ENCODE measurements at regions not wholly inside any gene's neighbourhood (a gene's known extent, or its start where the extent isn't known, plus 50 kb on each side); places are given as distances from the start of the nearest gene placed in this dataset.

GRCh38 chr6:6892744-6893583 is 214.8 kb upstream of the RREB1 start:
- DNase-seq, result no peak

- DNase-seq, result no peak
Observed at GRCh38 chr6:6893701-6894100, 214.1 kb upstream of the RREB1 start.

DNA sequence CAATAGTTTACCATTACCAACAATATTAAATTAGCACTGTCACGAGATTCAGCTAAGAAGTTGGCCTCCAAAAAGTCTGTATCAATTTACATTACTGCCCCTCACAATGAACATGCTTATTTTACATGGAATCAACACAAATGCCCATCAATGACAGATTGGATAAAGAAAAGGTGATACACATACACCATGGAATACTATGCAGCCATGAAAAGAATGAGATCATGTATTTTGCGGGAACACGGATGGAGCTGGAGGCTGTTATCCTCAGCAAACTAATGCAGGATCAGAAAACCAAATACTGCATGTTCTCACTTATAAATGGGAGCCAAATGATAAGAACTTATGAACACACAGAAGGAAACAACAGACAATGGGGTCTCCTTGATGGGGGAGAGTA is 211.8 kb upstream of the RREB1 start:
- no peak for DNase-seq

GRCh38 chr6:6897140-6897539 is 210.6 kb upstream of the RREB1 start:
- DNase-seq, result no peak

DNA sequence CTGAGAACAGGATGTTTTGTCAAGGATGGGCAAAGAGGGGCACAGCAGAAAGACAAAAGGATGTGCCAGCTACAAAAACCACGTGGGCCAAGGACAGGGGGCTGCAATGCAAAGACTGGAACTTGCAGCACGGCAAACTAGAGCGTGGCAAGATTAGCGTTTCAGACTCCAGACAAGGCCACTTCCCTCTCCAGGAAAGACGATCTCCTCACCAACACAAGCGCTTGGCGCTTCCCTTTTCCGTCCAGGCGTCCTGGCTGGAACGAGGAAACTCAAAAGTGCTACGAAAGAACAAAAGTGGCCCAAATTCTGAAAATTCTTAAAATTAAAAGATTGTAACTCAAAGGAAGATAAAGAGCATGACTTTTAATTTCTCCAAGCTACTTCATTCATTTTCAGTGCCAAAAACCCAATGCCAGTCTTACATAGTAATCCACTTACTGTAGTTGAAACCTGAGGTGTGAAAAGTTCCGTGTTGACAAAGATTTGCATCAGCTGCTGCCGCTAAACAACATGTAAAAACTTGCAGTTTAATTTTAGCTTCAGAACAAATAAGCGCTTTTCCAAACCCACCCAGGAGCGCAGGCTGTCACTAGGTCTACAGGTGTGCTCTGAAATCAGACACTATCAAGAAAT is 207.1 kb upstream of the RREB1 start:
- DNase-seq, result no peak

DNA sequence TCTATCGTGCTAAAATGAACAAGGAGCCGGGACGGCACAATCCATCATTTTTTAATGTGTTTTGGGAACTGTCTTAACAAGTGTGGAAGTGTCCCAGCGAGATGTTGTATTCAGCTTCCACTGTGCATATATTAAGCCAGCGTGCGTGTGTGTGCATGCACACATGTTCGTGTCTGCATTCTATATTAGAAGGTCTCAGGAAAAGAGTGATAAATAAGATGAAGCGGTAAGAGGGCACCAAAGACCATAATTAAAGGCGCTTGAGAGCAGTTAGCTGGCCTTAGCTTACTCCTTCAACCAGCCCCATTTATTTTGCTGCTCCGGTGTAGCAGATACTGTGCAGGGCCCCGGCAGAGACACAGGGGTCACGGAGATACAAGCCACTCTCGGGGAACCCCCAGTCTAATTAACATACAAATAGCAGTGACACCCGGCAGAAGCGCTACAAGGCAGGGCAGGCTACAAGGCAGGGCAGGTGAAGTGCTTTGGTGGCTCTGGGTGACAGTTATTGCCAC is 206.5 kb upstream of the RREB1 start:
- no peak for DNase-seq

DNA sequence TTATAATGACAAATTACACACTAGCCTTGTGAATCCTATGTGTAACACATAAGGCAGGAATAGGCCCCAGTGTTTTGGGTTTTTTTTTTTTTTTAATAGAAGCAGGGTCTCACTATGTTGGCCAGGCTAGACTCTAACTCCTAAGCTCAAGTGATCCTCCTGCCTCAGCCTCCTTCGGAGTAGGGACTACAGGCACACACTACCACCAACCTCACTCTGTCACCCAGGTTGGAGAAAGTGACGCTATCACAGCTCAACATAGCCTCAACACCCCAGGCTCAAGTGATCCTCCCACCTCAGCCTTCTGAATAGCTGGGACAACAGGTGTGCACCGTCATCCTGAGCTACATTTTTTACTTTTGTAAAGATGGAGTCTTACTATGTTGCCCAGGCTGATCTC is 205.8 kb upstream of the RREB1 start:
- no peak for DNase-seq

DNA sequence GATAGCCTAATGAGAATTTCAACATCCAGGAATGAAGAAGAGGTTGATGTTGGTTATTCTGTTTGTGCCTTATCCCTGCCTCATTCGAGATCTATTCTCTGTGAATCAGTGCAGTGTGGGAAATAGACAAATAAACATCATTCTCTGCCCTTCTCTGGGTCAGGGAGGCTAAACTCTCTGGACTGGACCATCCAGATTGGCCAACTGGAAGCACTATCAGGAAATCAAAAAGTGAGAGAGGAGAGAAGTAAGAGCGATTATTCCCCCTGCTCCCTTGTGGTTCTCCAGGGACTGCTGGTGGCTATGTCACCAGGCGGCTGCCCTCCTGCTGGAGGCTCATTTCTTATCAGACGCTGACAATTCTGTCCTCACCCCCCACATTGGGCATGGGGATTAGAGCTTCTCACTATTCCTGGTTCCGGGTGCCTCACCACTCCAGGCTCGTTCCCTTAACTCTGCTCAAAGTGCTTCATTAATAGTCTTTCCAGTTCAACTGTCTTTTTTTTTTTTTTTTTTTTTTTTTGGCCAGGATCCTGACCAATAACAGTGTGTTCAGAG is 201.7 kb upstream of the RREB1 start:
- DNase-seq, result no peak

- DNase-seq, result no peak
Observed at GRCh38 chr6:6906570-6907213, 201.1 kb upstream of the RREB1 start.

DNA sequence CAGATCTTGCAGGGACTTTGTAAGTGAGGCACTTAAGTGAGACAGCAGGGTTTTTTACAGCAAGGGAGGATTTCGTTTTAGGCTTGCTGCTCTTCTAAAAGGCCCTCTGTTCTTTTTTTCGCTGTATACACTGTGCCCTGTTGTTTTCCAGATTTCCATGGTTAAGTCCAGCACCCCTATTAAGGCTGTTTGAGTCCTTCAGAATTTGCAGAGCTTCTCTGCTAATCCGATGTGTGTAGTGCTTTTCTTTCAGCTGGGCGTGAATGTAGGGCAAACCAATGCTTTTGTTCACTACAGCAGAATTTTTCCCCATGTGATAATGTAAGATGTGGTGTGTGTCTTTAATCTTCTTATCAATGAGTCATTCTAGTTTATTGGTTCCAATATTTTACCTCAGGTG is 200.5 kb upstream of the RREB1 start:
- no peak for DNase-seq

DNA sequence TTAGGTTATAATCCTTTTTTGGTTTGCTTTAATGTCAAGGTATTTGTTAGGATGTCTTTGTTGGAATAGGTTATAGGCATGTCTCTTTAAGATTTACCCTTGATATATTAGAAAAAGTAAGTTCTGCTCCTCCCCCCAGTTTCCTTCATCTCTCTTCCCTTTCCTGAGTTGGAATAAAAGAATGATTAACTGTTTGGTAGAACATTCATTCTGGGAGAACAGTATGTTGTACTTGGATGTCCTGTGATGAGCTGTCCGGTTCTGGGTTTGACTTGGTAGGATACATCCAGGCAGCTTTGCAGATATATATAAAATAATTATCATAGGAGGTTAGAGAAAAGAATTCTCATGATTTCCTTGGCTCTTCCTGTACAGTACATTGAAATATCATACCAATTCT is 199.6 kb upstream of the RREB1 start:
- no peak for DNase-seq

DNA sequence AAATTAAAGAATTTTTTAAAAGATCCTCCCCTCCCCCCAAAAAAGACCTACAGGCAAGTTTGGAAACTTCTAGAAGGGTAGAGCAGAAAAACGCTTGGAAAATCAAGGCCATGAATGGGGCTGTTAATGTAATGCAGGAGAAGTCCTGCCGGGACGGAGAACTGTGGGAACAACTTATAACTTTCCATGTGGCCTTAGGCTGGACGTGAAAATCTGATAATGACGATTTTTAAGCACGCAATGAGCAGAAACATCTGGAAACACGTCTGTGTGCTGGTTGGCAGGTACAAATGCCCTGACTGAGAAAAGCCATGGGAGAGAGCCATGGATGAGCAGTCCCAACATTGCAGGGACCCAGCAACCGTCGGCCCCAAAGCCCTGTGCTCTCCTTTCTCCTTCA is 198.7 kb upstream of the RREB1 start:
- DNase-seq, result no peak

- DNase-seq, result no peak
Observed at GRCh38 chr6:6910734-6911295, 196.9 kb upstream of the RREB1 start.

- no peak for DNase-seq
Observed at GRCh38 chr6:6911391-6911790, 196.4 kb upstream of the RREB1 start.

DNA sequence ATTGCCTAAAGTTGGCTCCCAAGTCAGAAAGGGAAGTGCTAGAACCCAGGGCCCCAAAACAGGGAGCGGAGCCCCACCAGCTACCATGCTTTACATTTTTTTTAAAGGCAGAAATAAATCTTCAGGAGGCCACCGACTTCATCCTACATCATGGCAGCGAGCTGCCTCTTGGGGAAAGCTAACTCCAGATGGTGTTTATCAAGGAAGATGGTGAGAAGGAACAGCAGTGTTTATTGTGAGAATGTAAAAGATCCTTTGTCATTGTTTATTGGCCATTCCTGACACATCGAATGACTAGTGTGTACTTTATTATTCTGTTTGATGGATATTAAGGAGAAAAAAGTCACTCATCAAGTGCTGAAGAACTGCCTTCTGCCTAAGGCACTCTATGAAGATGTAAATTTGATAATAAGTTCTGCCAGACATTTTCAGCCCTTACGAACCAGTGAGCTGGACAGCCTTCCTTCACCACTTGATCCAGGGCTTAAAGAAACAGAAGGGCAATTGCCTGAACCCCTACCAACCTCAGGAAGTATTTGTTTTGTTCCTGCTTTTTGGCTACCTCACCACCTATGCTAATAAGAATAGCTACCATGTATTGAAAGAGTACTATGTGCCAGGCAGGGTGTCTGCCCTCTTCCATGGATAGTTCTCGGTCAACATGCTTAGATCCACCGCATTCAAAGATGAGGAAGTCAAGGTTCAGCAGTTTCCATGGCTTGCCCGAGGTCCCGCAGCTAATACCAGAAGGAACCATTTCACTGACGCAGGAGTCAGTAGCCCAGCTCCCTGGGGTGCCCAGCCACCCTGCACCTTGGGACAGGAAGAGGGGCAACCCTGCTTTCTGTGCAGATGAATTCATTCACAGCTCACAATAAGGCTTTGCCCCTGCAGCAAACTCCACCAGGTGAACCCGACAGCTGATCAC is 194.7 kb upstream of the RREB1 start:
- DNase-seq, result no peak

DNA sequence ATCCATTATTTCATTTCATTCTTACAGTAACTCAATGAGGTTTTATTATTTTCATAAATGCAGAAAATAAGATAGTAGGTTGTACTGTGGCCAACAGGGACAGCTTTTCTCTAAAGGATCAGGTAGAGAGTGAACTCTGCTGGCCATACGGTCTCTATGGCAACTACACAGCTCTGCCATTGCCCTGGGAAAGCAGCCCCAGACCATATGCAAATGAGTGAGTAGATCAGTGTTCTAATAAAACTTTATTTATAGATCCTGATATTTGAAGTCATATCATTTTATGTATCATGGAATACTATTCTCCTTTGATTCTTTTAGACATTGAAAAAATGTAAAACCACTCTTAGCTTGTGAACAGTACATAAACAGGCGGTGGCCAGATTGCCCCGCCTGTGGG is 192.5 kb upstream of the RREB1 start:
- DNase-seq, result no peak

DNA sequence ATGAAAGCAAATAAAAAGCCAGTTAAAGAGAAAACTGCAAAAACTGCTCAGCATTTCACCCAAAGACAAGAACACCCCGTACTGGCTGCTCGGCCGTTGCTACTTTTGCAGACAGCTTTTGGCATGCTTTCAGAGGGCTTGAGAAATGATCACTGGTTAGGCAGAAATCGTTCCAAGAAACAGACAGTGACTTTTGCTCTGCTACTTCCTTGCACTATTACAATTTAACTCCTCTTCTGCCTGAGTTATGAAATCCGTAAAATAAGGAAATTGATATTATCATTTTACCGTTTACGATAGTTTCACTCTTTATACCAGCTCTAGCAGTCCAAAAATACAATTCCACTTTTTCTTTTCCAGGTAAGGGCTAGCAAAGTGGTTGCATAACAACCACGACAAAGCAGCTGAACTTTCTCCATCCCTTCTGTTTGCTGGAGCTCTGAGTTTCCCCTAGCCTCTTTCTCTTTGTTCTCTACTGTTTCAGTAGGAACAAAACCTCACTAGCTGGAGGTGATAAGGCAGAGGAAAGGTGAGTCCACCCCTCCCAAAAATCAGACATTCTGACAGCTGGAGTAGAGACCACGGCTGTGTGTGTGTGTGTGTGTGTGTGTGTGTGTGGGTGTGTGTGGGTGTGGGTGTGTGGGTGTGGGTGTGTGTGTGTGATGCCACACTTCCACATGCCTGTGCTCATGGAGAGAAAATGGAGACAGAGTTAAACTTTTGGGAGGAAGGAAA is 191.8 kb upstream of the RREB1 start:
- DNase-seq, result peak in 4 of 14 donors; percentile 16 to 36 (median 26)

- DNase-seq, result no peak
Observed at GRCh38 chr6:6916598-6916997, 191.2 kb upstream of the RREB1 start.

- peak in 2 of 14 donors; percentile 5 to 12 for DNase-seq
Observed at GRCh38 chr6:6918216-6918983, 189.4 kb upstream of the RREB1 start.

GRCh38 chr6:6919173-6919572 is 188.6 kb upstream of the RREB1 start:
- no peak for DNase-seq
